ENCODE measurements at regions not wholly inside any gene's neighbourhood (a gene's known extent, or its start where the extent isn't known, plus 50 kb on each side); places are given as distances from the start of the nearest gene placed in this dataset.

GRCh38 chr13:31442571-31442970 lies 242.8 kb downstream of the B3GLCT start:
- DNase-seq = no peak

GRCh38 chr13:31444266-31444856 lies 244.6 kb downstream of the B3GLCT start:
- no peak for DNase-seq

GRCh38 chr13:31452525-31452924 lies 252.8 kb downstream of the B3GLCT start:
- no peak for DNase-seq

GRCh38 chr13:31455581-31455980 lies 255.8 kb downstream of the B3GLCT start:
- no peak for DNase-seq

GRCh38 chr13:31456056-31456455 lies 256.3 kb downstream of the B3GLCT start:
- no peak for DNase-seq

- DNase-seq = no peak
Observed at GRCh38 chr13:31460061-31460460, 260.3 kb downstream of the B3GLCT start.

- no peak for DNase-seq
Observed at GRCh38 chr13:31461923-31462322, 262.1 kb downstream of the B3GLCT start.

GRCh38 chr13:31462766-31463165 lies 263.0 kb downstream of the B3GLCT start:
- no peak for DNase-seq

- no peak for DNase-seq
Observed at GRCh38 chr13:31468114-31468902, 268.5 kb downstream of the B3GLCT start.

GRCh38 chr13:31469377-31469776 lies 269.6 kb downstream of the B3GLCT start:
- DNase-seq = no peak

- no peak for DNase-seq
Observed at GRCh38 chr13:31476266-31476665, 263.1 kb upstream of the RXFP2 start.

- no peak for DNase-seq
Observed at GRCh38 chr13:31476753-31477152, 262.6 kb upstream of the RXFP2 start.

GRCh38 chr13:31477961-31478360 lies 261.4 kb upstream of the RXFP2 start:
- DNase-seq = no peak

GRCh38 chr13:31485183-31485582 lies 254.1 kb upstream of the RXFP2 start:
- no peak for DNase-seq

GRCh38 chr13:31485651-31486051 lies 253.7 kb upstream of the RXFP2 start:
- DNase-seq = no peak

- no peak for DNase-seq
Observed at GRCh38 chr13:31495336-31495735, 244.0 kb upstream of the RXFP2 start.

- no peak for DNase-seq
Observed at GRCh38 chr13:31499274-31499673, 240.1 kb upstream of the RXFP2 start.

- no peak for DNase-seq
Observed at GRCh38 chr13:31503626-31504025, 235.7 kb upstream of the RXFP2 start.

- DNase-seq = no peak
Observed at GRCh38 chr13:31504918-31505317, 234.4 kb upstream of the RXFP2 start.

GRCh38 chr13:31512331-31512730 lies 227.0 kb upstream of the RXFP2 start:
- DNase-seq = no peak

GRCh38 chr13:31514932-31515331 lies 224.4 kb upstream of the RXFP2 start:
- DNase-seq = no peak

GRCh38 chr13:31515427-31515826 lies 223.9 kb upstream of the RXFP2 start:
- DNase-seq = no peak

- DNase-seq = no peak
Observed at GRCh38 chr13:31517599-31517998, 221.7 kb upstream of the RXFP2 start.

GRCh38 chr13:31518645-31519044 lies 220.7 kb upstream of the RXFP2 start:
- no peak for DNase-seq

GRCh38 chr13:31521435-31521834 lies 217.9 kb upstream of the RXFP2 start:
- no peak for DNase-seq

Measured in NCI-H146 (cell line).